ENCODE measurements at regions not wholly inside any gene's neighbourhood (a gene's known extent, or its start where the extent isn't known, plus 50 kb on each side); places are given as distances from the start of the nearest gene placed in this dataset.
"Not testable (repeated sequence)": the region's sequence is repeated elsewhere in the genome, so short reads cannot be mapped to it uniquely, and the experiment has no call there.

DNA sequence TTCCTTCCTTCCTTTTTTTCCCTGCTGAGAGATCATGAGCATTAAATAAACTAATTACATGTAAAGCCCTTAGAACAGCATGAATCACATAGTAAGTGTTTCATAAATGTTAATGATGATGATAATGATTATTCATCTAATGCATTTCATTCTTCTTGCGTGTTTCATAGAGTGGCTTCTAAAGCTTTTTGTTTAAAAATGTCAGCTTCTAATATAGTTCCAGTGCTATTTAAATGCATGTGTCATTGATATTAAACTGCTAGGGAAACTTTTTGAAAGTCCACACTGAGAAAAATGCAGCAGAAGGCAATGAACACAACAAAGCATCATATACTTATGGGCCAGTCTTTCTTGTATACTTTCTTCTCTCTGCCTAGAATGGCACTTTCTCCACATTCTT, 894.8 kb downstream of the REEP3 start:
- no peak for DNase-seq

DNA sequence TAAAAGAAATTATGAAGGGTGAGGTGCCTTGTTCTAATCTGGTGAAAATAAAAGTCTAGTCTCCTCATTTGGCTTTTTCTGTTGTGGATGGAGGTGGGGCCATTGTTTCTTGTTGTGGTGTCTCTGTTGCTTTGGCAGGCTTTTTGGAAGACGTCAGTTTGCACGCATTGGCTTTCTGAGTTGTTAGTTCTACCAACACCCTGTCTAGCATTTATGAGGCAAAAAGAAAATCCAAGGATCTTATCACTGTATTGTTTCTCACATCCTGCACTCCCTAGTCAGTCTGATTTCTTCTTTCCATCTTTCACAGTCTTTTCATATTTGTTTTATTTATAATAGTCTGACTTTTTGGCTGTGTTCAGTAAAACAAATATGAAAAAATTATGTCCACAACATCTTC, 898.3 kb downstream of the REEP3 start:
- peak in 1 of 2 donors; percentile 16 for DNase-seq

DNA sequence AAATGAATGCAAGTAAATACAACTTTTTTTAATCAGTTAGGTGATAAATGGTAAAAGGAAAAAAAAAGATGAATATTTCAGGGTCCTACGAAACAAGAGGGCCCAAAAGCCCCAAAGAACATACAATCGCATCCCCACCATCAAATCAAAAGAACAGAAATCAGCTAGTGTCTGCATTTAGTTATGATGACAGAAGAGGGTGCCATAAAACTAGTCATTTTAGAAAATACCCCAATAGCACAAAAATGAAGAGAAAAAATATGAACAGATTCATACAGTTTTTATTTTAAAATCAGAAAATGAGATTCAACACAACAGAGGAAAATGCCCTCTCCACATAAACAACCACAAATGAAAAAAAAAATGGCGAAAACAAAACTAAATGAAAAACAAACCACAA, 905.5 kb downstream of the REEP3 start:
- no peak for DNase-seq

DNA sequence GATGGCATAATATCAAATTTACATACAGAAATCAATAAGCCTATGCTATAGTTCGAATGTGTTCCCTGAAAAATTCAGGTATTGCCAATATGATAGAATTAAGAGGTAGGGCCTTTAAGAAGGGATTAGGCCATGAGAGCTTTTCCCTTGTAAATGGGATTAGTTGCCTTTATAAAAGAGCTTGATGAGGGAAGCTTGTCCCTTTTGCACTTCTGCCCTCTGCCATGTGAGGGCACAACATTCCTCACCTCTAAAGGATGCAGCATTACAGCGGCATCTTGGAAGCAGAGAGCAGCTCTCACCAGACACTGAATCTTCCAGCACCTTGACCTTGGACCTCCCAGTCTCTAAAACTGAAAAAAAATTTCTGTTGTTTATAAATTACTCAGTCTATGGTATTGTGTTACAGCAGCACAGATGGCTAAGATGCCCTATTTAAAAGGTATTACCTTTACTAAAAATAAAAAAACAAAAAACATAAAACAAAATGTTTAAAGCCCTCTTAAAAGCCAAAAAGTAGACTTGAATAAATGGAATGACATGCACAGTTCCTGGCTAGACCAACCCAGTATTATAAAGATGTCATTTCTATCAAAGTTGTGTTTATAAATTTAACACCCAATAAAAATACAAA, 909.6 kb downstream of the REEP3 start:
- no peak for DNase-seq

DNA sequence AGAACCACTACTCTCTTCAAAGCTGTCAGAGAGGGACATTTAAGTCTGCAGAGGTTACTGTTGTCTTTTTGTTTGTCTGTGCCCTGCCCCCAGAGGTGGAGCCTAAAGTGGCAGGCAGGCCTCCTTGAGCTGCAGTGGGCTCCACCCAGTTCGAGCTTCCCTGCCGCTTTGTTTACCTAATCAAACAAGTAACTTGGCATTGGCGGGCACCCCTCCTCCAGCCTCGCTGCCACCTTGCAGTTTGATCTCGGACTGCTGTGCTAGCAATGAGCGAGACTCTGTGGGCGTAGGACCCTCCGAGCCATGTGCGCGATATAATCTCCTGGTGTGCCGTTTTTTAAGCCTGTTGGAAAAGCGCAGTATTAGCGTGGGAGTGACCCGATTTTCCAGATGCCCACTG, 920.7 kb downstream of the REEP3 start:
- DNase-seq = not testable (repeated sequence)

DNA sequence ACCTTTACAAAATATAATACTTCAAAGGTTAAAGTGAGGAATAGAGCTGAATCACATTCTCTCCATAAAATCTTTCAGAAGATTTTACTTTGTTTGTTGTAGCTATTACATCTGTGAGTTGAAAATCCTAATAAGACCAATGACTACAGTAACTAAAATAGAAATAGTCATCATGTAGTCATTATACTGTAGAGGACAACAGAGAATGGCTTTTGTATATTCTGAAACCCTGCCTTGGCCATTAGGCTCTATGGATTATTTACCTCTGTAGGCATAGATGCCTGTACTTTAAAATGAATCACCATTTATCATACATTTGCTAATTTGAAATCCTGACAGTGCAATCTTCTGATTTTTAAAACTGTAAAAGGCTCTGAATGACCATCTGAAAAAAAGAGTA, 923.0 kb downstream of the REEP3 start:
- no peak for DNase-seq

DNA sequence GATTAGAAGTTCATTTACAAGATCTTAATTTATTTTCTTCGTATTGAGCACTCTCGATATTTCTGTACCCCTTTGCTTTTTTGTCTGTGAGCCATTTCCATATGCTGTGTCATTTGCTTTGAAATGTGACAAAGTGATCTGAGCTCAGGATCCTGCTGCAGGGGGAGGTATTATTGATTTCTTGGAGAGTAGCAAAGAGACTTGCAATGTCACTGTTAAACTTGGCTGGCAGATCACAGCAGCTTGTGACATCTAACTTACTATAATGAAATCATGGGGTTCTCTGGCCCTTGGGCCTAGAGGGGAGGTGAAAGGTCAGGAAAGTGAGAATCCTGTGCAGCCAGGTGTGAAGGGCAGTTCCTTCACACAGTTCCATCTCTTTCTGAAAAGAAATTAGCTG, 923.4 kb downstream of the REEP3 start:
- DNase-seq = no peak

DNA sequence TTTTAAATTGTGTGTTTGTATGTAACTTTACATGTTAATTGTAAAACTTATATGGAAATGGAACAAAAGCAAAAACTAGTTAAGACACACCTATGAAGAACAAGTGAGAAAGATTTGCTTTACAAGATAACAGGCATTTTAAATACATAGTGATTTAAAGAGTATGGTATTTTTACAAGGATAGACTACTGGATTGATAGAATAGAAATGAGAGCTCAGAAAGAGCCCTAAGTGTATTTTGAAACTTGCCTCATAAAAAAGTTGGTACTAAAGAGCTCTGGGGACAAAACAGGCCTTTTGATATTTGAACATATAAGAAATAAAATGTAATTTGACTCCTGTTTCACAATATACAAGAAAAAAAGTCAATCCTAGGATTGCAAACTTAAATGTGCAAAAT, 928.4 kb downstream of the REEP3 start:
- no peak for DNase-seq

DNA sequence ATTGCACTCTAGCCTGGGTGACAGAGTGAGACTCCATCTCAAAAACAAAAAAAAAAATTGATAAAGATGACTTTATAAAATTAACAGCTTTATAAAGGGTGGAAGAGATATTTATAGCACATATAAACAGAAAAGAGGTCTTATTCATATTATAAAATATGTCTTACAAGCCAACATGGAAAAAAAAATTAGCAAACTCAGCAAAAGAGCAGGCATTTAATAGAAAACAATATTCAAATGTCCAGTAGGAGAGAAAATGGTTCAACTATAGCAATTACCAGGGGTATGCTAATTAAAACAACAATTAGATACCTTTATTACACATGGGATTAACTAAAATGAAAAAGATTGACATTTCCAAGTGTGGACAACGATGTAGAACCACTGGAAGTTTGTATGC, 929.1 kb downstream of the REEP3 start:
- DNase-seq = no peak

DNA sequence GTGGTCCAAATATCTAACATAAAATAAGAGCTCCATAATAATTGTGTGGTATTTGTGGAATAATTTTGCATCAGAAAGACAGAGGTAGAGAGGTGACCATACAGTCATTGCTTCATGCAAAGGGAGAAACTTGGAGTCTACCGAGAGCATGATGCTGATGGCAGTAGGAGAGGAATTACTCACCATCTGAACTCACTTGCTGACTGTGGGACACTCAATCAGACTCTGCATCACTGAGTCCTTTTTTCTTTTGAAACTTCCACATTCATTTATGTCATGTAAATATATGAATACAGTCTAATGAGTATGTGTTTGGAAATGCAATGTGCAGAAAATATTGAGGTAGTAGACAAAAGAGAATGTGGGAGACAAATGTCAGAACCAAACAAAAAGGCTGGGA, 933.8 kb downstream of the REEP3 start:
- no peak for DNase-seq

DNA sequence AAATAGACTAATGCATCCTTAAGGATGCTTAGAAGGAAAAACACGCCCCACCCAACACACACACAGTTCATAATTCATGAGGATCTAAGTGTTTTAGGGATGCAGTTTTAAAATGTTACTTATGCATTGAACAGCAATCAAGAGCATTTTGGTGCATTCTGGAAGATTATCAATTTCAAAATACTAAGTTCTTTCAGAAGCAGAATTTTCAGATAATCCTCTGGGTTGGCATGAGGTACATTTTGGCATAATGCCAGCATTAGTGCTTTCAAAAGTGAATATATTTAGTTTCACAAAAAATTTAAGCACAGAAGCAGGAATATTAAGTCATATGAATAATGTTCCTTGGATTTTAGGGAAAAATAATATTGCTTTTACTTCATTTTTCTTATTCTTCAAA, 937.1 kb downstream of the REEP3 start:
- no peak for DNase-seq

DNA sequence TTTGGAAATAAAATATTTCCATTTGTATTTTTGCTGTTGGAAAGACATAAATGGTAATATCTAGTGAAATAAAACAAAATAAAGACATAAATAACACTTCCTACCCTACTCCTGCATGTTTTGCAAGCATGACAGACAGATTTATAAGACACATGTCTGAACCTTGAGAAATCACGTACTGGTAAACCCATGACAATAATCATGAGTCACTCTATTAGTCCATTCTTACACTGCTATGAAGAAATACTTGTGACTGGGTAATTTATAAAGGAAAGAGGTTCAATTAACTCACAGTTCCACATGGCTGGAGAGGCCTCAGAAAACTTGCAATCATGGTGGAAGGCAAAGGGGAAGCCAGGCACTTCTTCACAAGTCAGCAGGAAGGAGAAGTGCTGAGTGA, 942.2 kb downstream of the REEP3 start:
- no peak for DNase-seq

DNA sequence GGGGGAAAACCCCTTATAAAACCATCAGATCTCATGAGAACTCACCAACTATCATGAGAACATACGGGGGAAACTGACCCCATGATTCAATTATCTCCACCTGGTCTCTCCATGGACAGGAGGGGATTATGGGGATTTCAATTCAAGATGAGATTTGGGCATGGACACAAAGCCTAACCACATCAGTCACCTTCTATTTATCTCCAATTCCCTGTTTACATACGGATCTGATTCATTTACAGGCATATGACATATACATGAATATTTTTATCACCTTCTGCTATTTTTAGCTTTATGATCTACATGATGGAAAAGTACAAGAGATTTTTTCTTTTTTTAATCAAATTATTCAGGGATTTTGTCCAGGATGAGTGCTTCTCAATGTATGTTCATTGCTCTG, 944.5 kb downstream of the REEP3 start:
- DNase-seq = no peak

DNA sequence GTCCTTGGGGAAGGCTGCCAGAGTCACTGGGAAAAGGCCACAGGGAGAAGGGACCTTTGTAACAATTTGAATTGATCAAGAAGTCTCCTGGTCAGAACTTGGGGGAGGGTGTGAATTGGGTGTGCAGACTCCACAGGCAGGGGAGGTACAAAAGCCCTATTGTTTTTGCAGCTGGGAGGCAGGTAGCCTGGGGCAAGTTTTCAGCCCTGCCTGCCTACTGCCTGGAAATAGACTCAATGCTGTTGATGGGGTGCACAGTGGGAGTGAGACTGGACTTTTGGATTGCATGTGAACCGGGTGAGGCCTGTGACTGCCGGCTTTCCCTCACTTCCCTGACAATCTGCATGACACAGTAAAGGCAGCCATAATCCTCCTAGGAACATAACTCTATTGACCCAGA, 947.0 kb downstream of the REEP3 start:
- no peak for DNase-seq

DNA sequence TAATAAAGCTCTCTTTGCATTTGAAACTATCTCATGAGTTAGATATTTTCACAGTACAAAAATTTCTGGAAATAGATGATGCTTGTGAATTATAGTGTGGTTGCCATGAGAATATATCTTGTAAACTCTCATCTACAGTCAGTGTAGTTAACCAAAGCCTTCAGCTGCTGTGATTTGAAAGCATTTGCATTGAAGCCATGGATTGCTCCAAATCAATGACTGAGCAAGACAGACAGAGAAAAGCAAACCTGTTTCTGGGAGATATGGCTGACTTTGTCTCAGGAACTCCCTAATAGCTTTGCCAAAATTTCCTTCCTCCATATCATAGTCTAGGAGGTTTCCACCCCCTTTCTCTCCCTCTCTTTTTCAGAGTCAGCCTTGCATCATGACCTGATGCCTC, 955.3 kb downstream of the REEP3 start:
- no peak for DNase-seq

DNA sequence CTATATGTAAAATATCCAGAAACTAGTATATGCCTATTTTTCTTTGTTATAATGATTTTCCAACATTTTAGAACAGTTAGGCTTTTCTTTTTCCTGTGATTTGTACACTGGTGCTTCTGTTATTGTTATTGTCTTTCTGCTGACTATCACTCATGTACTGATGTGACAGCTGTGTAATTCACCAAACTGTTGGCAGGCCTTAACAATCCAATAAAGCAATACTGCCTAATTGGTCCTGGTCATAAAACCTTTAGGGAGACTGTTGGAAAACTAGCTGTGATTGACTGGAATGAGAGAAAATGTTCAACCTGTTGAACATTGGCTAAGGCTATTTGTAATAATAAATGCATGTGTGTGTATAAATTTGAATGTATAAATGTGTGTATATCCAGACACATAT, 956.6 kb downstream of the REEP3 start:
- DNase-seq = no peak

DNA sequence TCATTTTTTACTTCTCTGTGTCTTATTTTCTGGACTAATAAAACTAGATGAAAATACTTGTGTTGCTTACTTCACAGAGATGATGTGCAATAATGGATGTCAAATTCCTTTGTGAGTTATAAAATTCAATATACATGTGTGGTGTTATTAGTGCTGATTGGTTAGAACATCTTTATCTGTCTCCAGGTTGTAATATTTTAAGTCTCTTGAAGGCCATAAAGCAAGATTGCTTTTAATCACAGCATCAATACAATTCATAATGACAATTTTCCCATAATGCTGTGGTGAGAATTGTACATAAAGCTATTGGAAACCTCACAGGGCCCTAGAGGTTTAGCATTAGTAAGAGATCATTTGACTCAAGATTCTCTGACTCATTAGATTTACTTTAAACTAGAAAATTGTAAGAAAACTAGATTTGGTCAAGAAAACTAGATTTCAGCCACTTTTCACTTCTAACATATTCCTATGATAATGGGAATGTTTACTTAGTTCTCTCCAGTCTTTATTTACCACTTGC, 963.7 kb downstream of the REEP3 start:
- no peak for DNase-seq

DNA sequence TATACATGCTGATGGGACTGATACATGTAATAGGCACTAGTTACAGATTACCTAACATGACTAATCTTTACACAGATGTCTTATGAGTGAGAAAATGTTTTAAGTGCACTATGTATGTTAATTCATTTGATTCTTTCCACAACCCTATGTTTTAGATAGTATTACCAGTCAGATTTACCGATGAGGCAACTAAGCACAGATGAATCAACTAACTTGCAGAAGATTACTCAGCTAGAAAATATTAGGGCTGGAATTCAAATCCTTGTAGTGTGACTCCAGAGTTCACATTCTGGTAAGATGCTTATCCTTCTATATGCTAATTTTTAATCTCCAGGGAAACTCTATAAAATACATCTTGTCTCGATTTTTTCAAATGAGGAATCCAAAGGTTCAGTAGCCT, 964.9 kb downstream of the REEP3 start:
- DNase-seq = no peak

DNA sequence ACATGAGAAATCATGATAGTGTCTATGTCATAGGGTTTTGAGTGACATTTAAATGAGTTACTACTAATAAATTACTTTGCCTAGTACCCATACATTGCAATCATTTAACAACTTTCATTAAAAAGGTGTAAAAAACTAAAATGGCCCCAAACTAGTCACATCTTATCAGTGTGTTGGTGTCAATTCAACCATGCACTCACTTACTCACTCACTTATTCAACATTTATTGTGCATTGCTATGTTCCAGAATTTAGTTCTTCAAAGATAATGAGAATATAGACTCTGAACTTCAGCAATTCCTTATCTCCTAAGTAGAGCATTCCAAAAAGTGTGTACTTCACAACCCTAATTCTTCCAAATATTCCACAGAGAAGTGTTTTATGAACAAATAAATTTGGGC, 965.7 kb downstream of the REEP3 start:
- no peak for DNase-seq

DNA sequence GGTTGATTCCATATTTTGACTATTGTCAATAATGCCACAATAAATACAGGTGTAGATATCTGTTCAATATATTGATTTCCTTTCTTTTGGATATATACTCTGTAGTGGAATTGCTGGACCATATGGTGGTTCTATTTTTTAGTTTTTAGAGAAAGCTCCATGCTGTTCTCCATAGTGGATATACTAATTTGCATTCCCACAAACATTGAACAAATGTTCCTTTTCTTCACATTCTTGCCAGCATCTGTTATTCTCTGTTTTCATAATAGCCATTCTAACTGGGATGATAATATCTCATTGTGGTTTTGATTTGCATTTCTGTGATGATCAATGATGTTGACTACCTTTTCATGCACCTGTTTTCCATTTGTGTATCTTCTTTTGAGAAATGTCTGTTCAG, 973.7 kb downstream of the REEP3 start:
- DNase-seq = no peak

DNA sequence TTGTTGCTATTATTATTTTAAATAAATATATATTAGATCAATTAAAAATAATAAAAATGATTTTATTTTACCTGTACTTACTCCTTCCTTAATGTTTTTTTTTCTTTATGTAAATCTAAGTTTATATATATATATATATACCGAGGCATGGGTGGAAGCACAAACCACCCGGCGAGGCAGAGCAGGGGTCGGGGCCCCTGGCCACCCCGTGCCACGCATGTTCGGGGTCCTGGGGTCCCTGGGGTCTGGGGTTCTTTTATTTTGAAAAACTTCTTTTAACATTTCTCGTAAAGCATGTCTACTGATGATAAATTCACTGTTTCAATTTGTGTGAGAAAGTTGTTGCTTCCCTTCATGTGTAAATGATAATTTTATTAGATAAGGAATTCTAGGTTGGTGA, 976.1 kb downstream of the REEP3 start:
- DNase-seq = no peak

DNA sequence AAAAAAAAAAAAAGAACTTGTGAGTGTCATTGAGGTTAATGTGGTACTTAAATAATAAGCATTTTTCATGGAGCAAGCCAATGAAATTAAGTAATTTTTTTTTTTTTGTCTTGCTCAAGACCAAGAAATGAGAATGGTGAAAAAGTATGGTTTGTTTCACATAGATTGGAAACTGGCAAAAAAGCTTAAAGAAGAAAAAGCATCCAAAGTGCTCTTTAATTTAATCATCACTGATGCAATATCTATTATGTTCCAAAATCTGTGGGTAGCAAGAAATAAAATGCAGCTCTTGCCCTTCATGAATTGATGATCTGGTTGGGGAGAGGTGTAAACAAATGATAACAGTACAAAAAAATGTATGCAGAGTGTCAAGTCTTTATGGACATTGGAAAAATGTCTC, 980.6 kb downstream of the REEP3 start:
- no peak for DNase-seq

DNA sequence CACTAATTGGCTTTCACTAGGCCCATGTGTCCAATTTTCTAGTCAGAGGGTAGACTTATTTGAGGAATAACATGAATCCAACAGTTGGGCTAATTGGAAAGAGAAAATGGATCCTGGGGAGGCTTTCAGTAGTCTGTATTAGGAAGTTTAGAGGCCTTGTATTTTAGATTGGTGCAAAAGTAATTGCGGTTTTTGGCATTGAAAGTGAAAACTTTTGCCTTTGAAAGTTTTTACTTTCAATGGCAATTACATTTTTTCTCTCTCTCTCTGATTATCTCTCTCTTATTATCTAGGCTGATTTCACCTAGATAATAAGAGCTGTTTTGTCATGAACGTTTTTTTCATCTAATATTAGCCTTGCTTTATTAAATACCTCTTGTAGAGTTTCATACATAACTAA, 981.7 kb downstream of the REEP3 start:
- DNase-seq = no peak

DNA sequence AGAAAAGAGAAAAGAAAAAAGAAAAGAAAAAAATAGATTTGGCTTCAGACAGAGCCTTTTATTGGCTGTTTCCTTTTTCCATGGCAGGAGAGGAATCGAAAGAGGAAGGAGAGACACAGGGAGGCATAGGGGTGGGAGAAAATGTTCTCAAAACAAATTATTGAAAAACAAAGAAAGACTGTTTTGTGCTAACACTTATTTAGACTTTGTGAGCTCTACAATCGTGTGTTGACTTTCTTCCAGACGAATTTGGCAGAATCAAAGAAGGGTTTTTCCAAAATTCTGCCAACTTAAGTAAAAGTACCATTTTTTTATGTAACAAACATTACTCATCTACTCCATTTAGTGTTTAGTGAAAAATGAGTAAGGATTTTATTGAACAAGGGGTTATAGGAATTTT, 982.2 kb downstream of the REEP3 start:
- no peak for DNase-seq

DNA sequence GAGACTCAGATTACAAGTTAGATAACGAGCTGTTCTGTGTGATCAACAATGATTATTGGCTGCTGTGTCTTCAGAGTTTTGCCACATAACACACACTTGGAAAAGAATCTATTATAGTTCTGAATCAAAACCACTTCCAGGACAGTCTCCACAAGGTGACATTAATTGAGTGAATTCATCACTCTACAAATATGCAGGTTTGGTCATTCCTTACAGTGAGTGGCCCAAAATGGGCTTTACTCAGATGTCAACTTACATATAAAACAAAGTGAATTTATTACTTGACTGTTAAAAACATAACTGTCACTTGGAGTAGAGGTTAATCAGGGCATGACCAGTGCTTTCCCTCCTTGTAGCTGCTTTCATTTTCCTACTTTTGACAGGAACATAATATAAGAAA, 984.3 kb downstream of the REEP3 start:
- DNase-seq = no peak

Measured in right lung (tissue), 2 donors.